ENCODE measurements at regions not wholly inside any gene's neighbourhood (a gene's known extent, or its start where the extent isn't known, plus 50 kb on each side); places are given as distances from the start of the nearest gene placed in this dataset.

DNA sequence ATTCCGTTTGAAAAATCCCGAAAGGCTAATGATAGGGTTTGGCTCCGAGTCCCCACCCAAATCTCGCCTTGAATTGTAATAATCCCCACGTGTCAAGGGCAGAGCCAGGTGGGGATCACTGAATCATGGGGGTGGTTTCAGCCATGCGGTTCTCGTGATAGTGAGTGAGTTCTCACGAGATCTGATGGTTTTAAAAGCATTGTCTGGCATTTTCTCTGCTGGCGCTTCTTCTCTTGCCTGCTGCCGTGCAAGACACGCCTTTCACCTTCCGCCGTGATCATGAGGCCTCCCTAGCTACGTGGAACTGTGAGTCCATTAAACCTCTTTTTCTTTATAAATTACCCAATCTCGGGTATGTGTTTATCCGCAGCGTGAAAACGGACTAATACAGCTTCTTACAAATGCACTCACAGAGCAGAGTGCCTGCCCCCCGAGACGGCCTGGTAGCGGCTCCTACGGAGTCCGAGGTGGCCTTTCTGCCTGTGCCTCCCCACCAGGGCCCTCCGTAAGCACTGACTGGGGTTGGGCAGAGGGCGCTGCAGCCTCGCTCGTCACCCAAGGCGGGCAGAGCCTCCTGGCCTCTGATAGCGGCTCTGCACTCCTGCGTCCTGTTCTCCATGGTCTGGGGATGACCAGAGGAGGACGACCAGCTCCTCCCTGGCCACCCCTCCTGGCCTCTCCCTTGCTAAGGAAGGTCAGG is 131.7 kb downstream of the FOXL1 start:
- TF ChIP-seq POLR2A (IDR thresholded peaks at IDR 0.05), result no peak
- TF ChIP-seq POLR2AphosphoS5 (IDR thresholded peaks at IDR 0.05), result no peak
- TF ChIP-seq CTCF (IDR thresholded peaks at IDR 0.05), result no peak
- Histone ChIP-seq H3K4me1 (no peaks in the 10 kb centered on the region), H3K36me3 (no peaks in the 10 kb centered on the region), H3K27me3 (peaks cover 0 to 13% of the 10 kb centered on the region in 2 donors), H3K9me3 (no peaks in the 10 kb centered on the region), H3K4me3 (no peak overlapping the region), H3K27ac (no peak overlapping the region)
- intact Hi-C loops (cut with DNase I; ENCODE audit: low total_unique reads), result no loop called here
- no peak for DNase-seq (ENCODE audit: low spot score in 2 of 2)

DNA sequence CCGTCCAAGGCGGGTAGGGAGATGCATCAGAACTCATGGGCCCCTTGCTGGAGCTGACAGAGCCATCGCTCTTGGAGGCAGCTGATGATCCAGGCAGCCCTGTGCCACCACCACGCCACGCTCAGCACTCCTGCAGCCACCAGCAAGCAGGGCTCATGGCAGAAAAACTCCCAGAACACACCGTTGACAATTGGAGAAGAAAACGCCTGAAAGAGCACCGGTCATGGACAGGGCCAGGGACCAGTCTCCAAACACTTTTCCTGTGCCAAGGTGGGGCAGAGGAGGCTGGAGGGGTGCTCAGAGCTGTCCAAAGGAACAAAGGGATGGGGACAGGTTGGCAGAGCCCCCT is 132.2 kb downstream of the FOXL1 start:
- H3K4me3 ChIP-seq, result no peak overlapping the region
- H3K36me3 ChIP-seq, result no peaks in the 10 kb centered on the region
- H3K27ac ChIP-seq, result no peak overlapping the region
- no peaks in the 10 kb centered on the region for H3K9me3 ChIP-seq
- H3K4me1 ChIP-seq, result no peaks in the 10 kb centered on the region
- no peak for DNase-seq (ENCODE audit: low spot score in 2 of 2)
- H3K27me3 ChIP-seq, result peaks cover 0 to 13% of the 10 kb centered on the region in 2 donors
- TF ChIP-seq POLR2AphosphoS5 (IDR thresholded peaks at IDR 0.05) (no peak), POLR2A (IDR thresholded peaks at IDR 0.05) (no peak), CTCF (IDR thresholded peaks at IDR 0.05) (no peak)
- intact Hi-C loops (cut with DNase I; ENCODE audit: low total_unique reads), result no loop called here

- TF ChIP-seq CTCF (IDR thresholded peaks at IDR 0.05) (no peak), POLR2AphosphoS5 (IDR thresholded peaks at IDR 0.05) (no peak), POLR2A (IDR thresholded peaks at IDR 0.05) (no peak)
- Histone ChIP-seq H3K27ac (no peak overlapping the region), H3K4me3 (no peak overlapping the region), H3K4me1 (no peaks in the 10 kb centered on the region), H3K9me3 (no peaks in the 10 kb centered on the region), H3K36me3 (no peaks in the 10 kb centered on the region), H3K27me3 (peaks cover 0 to 9% of the 10 kb centered on the region in 2 donors)
- intact Hi-C loops (cut with DNase I; ENCODE audit: low total_unique reads), result no loop called here
- DNase-seq (ENCODE audit: low spot score in 2 of 2), result no peak
Observed at GRCh38 chr16:86712158-86713009, 134.0 kb downstream of the FOXL1 start.

GRCh38 chr16:86713021-86713631 is 134.8 kb downstream of the FOXL1 start:
- Histone ChIP-seq H3K36me3 (no peaks in the 10 kb centered on the region), H3K9me3 (no peaks in the 10 kb centered on the region), H3K4me1 (no peaks in the 10 kb centered on the region), H3K27me3 (peaks cover 0 to 9% of the 10 kb centered on the region in 2 donors), H3K27ac (no peak overlapping the region), H3K4me3 (no peak overlapping the region)
- TF ChIP-seq CTCF (IDR thresholded peaks at IDR 0.05) (no peak), POLR2A (IDR thresholded peaks at IDR 0.05) (no peak), POLR2AphosphoS5 (IDR thresholded peaks at IDR 0.05) (no peak)
- DNase-seq (ENCODE audit: low spot score in 2 of 2), result no peak
- intact Hi-C loops (cut with DNase I; ENCODE audit: low total_unique reads), result no loop called here

- no peaks in the 10 kb centered on the region for H3K36me3 ChIP-seq
- no peak overlapping the region for H3K27ac ChIP-seq
- peaks cover 0 to 9% of the 10 kb centered on the region in 2 donors for H3K27me3 ChIP-seq
- intact Hi-C loops (cut with DNase I; ENCODE audit: low total_unique reads), result no loop called here
- no peak overlapping the region for H3K4me3 ChIP-seq
- H3K4me1 ChIP-seq, result peaks cover 0 to 6% of the 10 kb centered on the region in 2 donors
- no peak for DNase-seq (ENCODE audit: low spot score in 2 of 2)
- TF ChIP-seq POLR2AphosphoS5 (IDR thresholded peaks at IDR 0.05), result no peak
- no peak for TF ChIP-seq CTCF (IDR thresholded peaks at IDR 0.05)
- TF ChIP-seq POLR2A (IDR thresholded peaks at IDR 0.05), result no peak
- no peaks in the 10 kb centered on the region for H3K9me3 ChIP-seq
Observed at GRCh38 chr16:86714166-86714565, 135.8 kb downstream of the FOXL1 start.
